A549 (cell line): ENCODE measurements at regions not wholly inside any gene's neighbourhood (a gene's known extent, or its start where the extent isn't known, plus 50 kb on each side); places are given as distances from the start of the nearest gene placed in this dataset.

Experiments
- ATAC-seq, 2 experiments: fragments of 200-7000 bp in 1 of 2; fragments of >200 bp in 1 of 2; cut with Nextera tagmentation in 1 of 2; cut with Tn5 transposase in 1 of 2; 3 replicates each; pipeline versions ENCODE4 v1.8.0 to v1.9.1; 2018 to 2020; ENCODE audit warnings: mild to moderate bottlenecking in 1 of 2, moderate library complexity in 1 of 2
- CTCF ChIA-PET: fragments of 300-600 bp; sonication (Branson Sonifier 250); formaldehyde crosslinking; extraction: SDS; loops from one replicate; lab custom pipeline; 2021; ENCODE audit warnings: antibody characterized with exemption, inconsistent platforms; lab: Yijun Ruan, JAX
- POLR2A ChIA-PET: fragments of 350-600 bp; formaldehyde crosslinking; extraction: SDS; loops from one replicate; lab custom pipeline; 2021; ENCODE audit warnings: antibody characterized with exemption, inconsistent platforms; lab: Yijun Ruan, JAX
- DNase-seq, 2 experiments: peaks; one replicate each; pipeline versions ENCODE4 v3.0.0 to v3.0.0-alpha.2; 2011 to 2016; ENCODE audit warnings: low read depth in 1 of 2, low spot score in 1 of 2
- FAIRE-seq: peaks from 2 replicates; lab custom pipeline; 2011; peaks lifted over from hg19 to GRCh38; lab: Jason Lieb, UNC
- H3K27ac ChIP-seq, 2 experiments: fragments of >200 bp; sonication (Bioruptor Twin); formaldehyde crosslinking; 3 replicates each; pipeline ENCODE4 v1.5.1; 2016 to 2017
- H3K4me1 ChIP-seq: fragments of >200 bp; sonication (Bioruptor Twin); formaldehyde crosslinking; 3 replicates; pipeline ENCODE4 v1.6.1; 2016
- H3K4me2 ChIP-seq: fragments of >200 bp; sonication (Bioruptor Twin); formaldehyde crosslinking; 3 replicates; pipeline ENCODE4 v1.6.1; 2016
- H3K4me3 ChIP-seq: fragments of >200 bp; sonication (Bioruptor Twin); formaldehyde crosslinking; 3 replicates; pipeline ENCODE4 v1.5.1; 2016
- H3K9me3 ChIP-seq: fragments of >200 bp; sonication (Bioruptor Twin); formaldehyde crosslinking; 3 replicates; pipeline ENCODE4 v1.6.1; 2016
- BHLHE40 ChIP-seq: IDR thresholded peaks from 2 replicates; pipeline ENCODE4 v1.6.1; 2012; ENCODE audit warnings: low read depth, low read length, inconsistent platforms
- CBX8 ChIP-seq: fragments of 200-600 bp; sonication (generic); IDR thresholded peaks from 2 replicates; pipeline ENCODE4 v1.6.1; 2016
- CEBPB ChIP-seq, 2 experiments: fragments of >200 bp in 1 of 2; sonication (Bioruptor Twin) in 1 of 2; formaldehyde crosslinking in 1 of 2; IDR thresholded peaks; 2 replicates each; pipeline ENCODE4 v1.6.1; 2012 to 2016
- CHD2 ChIP-seq: fragments of 150-350 bp; IDR thresholded peaks from 2 replicates; pipeline ENCODE4 v1.6.1; 2014; ENCODE audit warnings: low read length; ENCODE audit not compliant: partially characterized antibody
- EHF ChIP-seq: fragments of 250-450 bp; sonication (Bioruptor Pico); IDR thresholded peaks from 2 replicates; pipeline ENCODE4 v1.5.0; 2020; ENCODE audit warnings: mild to moderate bottlenecking
- FOSL2 ChIP-seq, 2 experiments: fragments of 450-650 bp in 1 of 2; fragments of >200 bp in 1 of 2; sonication (Bioruptor Twin) in 1 of 2; formaldehyde crosslinking; IDR thresholded peaks; 2 replicates each; pipeline versions ENCODE4 v1.5.0 to v1.6.1; 2016 to 2020; ENCODE audit warnings: mild to moderate bottlenecking in 1 of 2, moderate library complexity in 1 of 2
- FOXS1 ChIP-seq: fragments of 250-450 bp; sonication (Bioruptor Pico); IDR thresholded peaks from 2 replicates; pipeline ENCODE4 v1.5.0; 2020; ENCODE audit warnings: mild to moderate bottlenecking, moderate library complexity
- GATA3 ChIP-seq: IDR thresholded peaks from 2 replicates; pipeline ENCODE4 v1.6.1; 2012; ENCODE audit warnings: borderline replicate concordance
- JUN ChIP-seq, 2 experiments: fragments of >200 bp; sonication (Bioruptor Twin); formaldehyde crosslinking; IDR thresholded peaks; 2 replicates in 1 of 2; 3 replicates in 1 of 2; pipeline ENCODE4 v1.6.1; 2016 to 2017
- KDM1A ChIP-seq: fragments of 200-600 bp; sonication (generic); IDR thresholded peaks from 2 replicates; pipeline ENCODE4 v1.6.1; 2016; ENCODE audit warnings: low read depth, mild to moderate bottlenecking
- MAFK ChIP-seq: fragments of 450-650 bp; IDR thresholded peaks from 2 replicates; pipeline ENCODE4 v1.6.1; 2014; ENCODE audit not compliant: partially characterized antibody
- MAZ ChIP-seq: fragments of 150-350 bp; IDR thresholded peaks from 2 replicates; pipeline ENCODE4 v1.6.1; 2014; ENCODE audit warnings: antibody characterized with exemption, low read depth, low read length, borderline replicate concordance
- MYC ChIP-seq: IDR thresholded peaks from 2 replicates; pipeline ENCODE4 v1.6.1; 2012; ENCODE audit warnings: mild to moderate bottlenecking, inconsistent platforms, low read length, improper control_type of control experiment, borderline replicate concordance
- NR3C1 ChIP-seq: fragments of >200 bp; sonication (Bioruptor Twin); formaldehyde crosslinking; IDR thresholded peaks from 3 replicates; pipeline ENCODE4 v1.6.1; 2017
- POLR2AphosphoS2 ChIP-seq: conservative IDR thresholded peaks from 2 replicates; pipeline ENCODE4 v1.6.1; 2012; ENCODE audit warnings: low read length, improper control_type of control experiment, inconsistent platforms
- RAD21 ChIP-seq, 2 experiments: fragments of >200 bp in 1 of 2; sonication (Bioruptor Twin) in 1 of 2; formaldehyde crosslinking in 1 of 2; IDR thresholded peaks in 1 of 2; conservative IDR thresholded peaks in 1 of 2; 2 replicates in 1 of 2; 3 replicates in 1 of 2; pipeline ENCODE4 v1.6.1; 2012 to 2018; ENCODE audit warnings: inconsistent platforms in 1 of 2
- RNF2 ChIP-seq: fragments of 200-600 bp; sonication (generic); IDR thresholded peaks from 2 replicates; pipeline ENCODE4 v1.6.1; 2016; ENCODE audit warnings: low read depth, mild to moderate bottlenecking, antibody characterized with exemption, moderate library complexity, borderline replicate concordance
- SMC3 ChIP-seq: fragments of >200 bp; sonication (Bioruptor Twin); formaldehyde crosslinking; IDR thresholded peaks from 3 replicates; pipeline ENCODE4 v1.6.1; 2018; ENCODE audit warnings: inconsistent platforms
- SREBF2 ChIP-seq: fragments of 450-650 bp; IDR thresholded peaks from 2 replicates; pipeline ENCODE4 v1.6.1; 2014; ENCODE audit warnings: mild to moderate bottlenecking, moderate library complexity
- TFCP2L1 ChIP-seq: fragments of 250-450 bp; sonication (Bioruptor Pico); IDR thresholded peaks from 2 replicates; pipeline ENCODE4 v1.5.0; 2021; ENCODE audit warnings: mild to moderate bottlenecking
- TP53 ChIP-seq: fragments of 250-450 bp; sonication (Bioruptor Pico); IDR thresholded peaks from 2 replicates; pipeline ENCODE4 v1.5.0; 2021; ENCODE audit warnings: mild to moderate bottlenecking, moderate library complexity
- ZC3H11A ChIP-seq: fragments of 450-650 bp; IDR thresholded peaks from 2 replicates; pipeline ENCODE4 v1.6.1; 2014; ENCODE audit warnings: antibody characterized with exemption, mild to moderate bottlenecking
- ZFP36 ChIP-seq: fragments of 450-650 bp; IDR thresholded peaks from 2 replicates; pipeline ENCODE4 v1.6.1; 2014; ENCODE audit warnings: borderline replicate concordance; ENCODE audit not compliant: partially characterized antibody
- ZNF302 ChIP-seq: fragments of 250-450 bp; sonication (Bioruptor Pico); IDR thresholded peaks from 2 replicates; pipeline ENCODE4 v1.9.0; 2021; ENCODE audit warnings: inconsistent platforms, mild to moderate bottlenecking, moderate library complexity
- ZSCAN20 ChIP-seq: fragments of 250-450 bp; sonication (Bioruptor Pico); IDR thresholded peaks from 2 replicates; pipeline ENCODE4 v1.8.0; 2022; ENCODE audit warnings: mild to moderate bottlenecking, moderate library complexity
- WGBS: methylation state at CpG from one replicate; pipeline ENCODE4 v1.1.6; 2017; ENCODE audit errors: missing lambda C conversion rate; 5-methylcytosine and 5-hydroxymethylcytosine counted together
- TF ChIP-seq, protein P1 (sequence below): IDR thresholded peaks from 2 replicates; pipeline ENCODE4 v1.6.1; 2012
- TF ChIP-seq, protein P2 (sequence below): fragments of >200 bp; sonication (Bioruptor Twin); formaldehyde crosslinking; IDR thresholded peaks from 3 replicates; pipeline ENCODE4 v1.5.1; 2016
- TF ChIP-seq, protein P3 (sequence below): fragments of >200 bp; sonication (Bioruptor Twin); formaldehyde crosslinking; IDR thresholded peaks from 2 replicates; pipeline ENCODE4 v1.6.1; 2016
- TF ChIP-seq, protein P4 (sequence below): fragments of 250-450 bp; sonication (Bioruptor Pico); IDR thresholded peaks from 2 replicates; pipeline ENCODE4 v1.5.0; 2021; ENCODE audit warnings: mild to moderate bottlenecking, moderate library complexity, borderline replicate concordance

DNA sequence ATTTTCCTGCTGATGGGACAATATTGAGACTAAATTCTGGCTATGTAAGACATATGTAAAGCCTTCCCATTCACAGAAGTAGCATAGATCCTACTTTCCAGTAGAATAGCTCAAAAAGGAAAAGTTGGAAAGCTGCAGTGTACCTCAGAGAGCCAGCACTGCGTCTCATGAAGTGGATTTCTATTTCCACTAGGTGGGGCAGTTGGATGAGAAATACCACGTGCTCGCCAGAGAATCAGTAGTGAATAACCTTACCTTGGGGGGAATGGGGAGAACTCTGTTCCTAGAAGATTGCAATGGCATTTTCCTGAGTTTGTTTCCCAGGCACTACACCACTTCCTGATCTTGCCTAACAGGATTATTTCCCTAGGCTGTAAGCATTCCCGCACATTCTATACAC is 907.1 kb downstream of the FSTL5 start:
- no peaks in the 10 kb centered on the region for H3K4me1 ChIP-seq
- FAIRE-seq, result no peak
- no peak for TF ChIP-seq ZSCAN20
- TF ChIP-seq EHF (CRISPR knock-in tag), result no peak
- TF ChIP-seq RAD21 (conservative IDR thresholded peaks at IDR 0.05 in 1 of 2, IDR thresholded peaks at IDR 0.05 in 1 of 2), result peak; percentile 68 to 69
- TF ChIP-seq ZC3H11A, result no peak
- TF ChIP-seq JUN (IDR thresholded peaks at IDR 0.05), result no peak
- no peak for TF ChIP-seq CEBPB (IDR thresholded peaks at IDR 0.05)
- TF ChIP-seq MAFK, result no peak
- no peak for TF ChIP-seq FOSL2 (IDR thresholded peaks at IDR 0.05)
- no peak for TF ChIP-seq FOSL2 (CRISPR knock-in tag; IDR thresholded peaks at IDR 0.05)
- TF ChIP-seq, protein P1, sequence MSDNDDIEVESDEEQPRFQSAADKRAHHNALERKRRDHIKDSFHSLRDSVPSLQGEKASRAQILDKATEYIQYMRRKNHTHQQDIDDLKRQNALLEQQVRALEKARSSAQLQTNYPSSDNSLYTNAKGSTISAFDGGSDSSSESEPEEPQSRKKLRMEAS, result 0 out of 2 replicates have a peak, but pooled peaks have one; percentile 23
- no peak for TF ChIP-seq MAZ
- TF ChIP-seq, protein P2, sequence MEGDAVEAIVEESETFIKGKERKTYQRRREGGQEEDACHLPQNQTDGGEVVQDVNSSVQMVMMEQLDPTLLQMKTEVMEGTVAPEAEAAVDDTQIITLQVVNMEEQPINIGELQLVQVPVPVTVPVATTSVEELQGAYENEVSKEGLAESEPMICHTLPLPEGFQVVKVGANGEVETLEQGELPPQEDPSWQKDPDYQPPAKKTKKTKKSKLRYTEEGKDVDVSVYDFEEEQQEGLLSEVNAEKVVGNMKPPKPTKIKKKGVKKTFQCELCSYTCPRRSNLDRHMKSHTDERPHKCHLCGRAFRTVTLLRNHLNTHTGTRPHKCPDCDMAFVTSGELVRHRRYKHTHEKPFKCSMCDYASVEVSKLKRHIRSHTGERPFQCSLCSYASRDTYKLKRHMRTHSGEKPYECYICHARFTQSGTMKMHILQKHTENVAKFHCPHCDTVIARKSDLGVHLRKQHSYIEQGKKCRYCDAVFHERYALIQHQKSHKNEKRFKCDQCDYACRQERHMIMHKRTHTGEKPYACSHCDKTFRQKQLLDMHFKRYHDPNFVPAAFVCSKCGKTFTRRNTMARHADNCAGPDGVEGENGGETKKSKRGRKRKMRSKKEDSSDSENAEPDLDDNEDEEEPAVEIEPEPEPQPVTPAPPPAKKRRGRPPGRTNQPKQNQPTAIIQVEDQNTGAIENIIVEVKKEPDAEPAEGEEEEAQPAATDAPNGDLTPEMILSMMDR, result peak; percentile 61
- TF ChIP-seq POLR2AphosphoS2, result no peak
- TF ChIP-seq MYC, result no peak
- TF ChIP-seq GATA3, result no peak
- no peak for TF ChIP-seq ZFP36
- TF ChIP-seq TP53, result no peak
- no peak for TF ChIP-seq BHLHE40
- TF ChIP-seq, protein P3, sequence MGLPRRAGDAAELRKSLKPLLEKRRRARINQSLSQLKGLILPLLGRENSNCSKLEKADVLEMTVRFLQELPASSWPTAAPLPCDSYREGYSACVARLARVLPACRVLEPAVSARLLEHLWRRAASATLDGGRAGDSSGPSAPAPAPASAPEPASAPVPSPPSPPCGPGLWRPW, result no peak
- TF ChIP-seq SREBF2, result no peak
- TF ChIP-seq KDM1A, result no peak
- no peak for TF ChIP-seq CBX8
- TF ChIP-seq, protein P4, sequence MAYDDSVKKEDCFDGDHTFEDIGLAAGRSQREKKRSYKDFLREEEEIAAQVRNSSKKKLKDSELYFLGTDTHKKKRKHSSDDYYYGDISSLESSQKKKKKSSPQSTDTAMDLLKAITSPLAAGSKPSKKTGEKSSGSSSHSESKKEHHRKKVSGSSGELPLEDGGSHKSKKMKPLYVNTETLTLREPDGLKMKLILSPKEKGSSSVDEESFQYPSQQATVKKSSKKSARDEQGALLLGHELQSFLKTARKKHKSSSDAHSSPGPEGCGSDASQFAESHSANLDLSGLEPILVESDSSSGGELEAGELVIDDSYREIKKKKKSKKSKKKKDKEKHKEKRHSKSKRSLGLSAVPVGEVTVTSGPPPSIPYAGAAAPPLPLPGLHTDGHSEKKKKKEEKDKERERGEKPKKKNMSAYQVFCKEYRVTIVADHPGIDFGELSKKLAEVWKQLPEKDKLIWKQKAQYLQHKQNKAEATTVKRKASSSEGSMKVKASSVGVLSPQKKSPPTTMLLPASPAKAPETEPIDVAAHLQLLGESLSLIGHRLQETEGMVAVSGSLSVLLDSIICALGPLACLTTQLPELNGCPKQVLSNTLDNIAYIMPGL, result no peak
- peak; percentile 61 for TF ChIP-seq SMC3
- no peak overlapping the region for H3K4me3 ChIP-seq
- ChIA-PET CTCF (interaction anchor here (0.6 to 1.3 kb wide), 7 partner anchors 9 to 932 kb away, joined by 3 to 5 read pairs (median 3); no protein-coding TSS in a partner anchor), POLR2A (no interaction called here)
- peak; percentile 81 to 87 for ATAC-seq
- peak in 1 of 2 experiments; percentile 29 for DNase-seq
- whole genome bisulfite sequencing, result 18% methylated on average over 4 of the region's 4 CpGs
- no peak overlapping the region for H3K27ac ChIP-seq
- H3K4me2 ChIP-seq, result no peak overlapping the region
- no peaks in the 10 kb centered on the region for H3K9me3 ChIP-seq

DNA sequence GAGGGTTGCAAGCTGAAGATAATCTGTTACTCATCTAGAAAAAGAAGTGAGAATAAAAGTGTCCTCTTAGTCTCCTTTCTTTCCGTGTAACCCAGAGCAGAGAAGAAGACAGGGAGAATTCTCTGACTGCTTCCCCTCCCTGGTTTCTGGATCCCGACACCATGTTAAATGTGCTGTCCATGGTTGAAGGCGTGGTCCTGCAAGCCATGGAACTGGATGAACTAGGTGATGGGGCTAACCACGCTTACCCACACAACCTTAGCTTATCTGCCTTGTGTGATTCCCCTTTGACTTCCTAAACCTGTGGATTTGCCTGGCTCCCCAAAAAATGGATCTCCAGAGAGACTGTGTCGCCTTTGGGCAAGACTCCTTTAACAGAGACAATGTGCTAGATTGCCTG is 907.6 kb downstream of the FSTL5 start:
- TF ChIP-seq SMC3, result no peak
- no peak for TF ChIP-seq EHF (CRISPR knock-in tag)
- no peak for TF ChIP-seq TFCP2L1 (CRISPR knock-in tag)
- no peak for TF ChIP-seq ZNF302 (CRISPR knock-in tag)
- no peak for TF ChIP-seq MAZ
- no peak for TF ChIP-seq POLR2AphosphoS2
- TF ChIP-seq RNF2, result no peak
- no peak for TF ChIP-seq NR3C1
- TF ChIP-seq FOXS1 (CRISPR knock-in tag), result no peak
- no peak for TF ChIP-seq CEBPB (IDR thresholded peaks at IDR 0.05)
- TF ChIP-seq CHD2, result no peak
- TF ChIP-seq, all 56 proteins: peak for 0
- FAIRE-seq (no peak), ATAC-seq (no peak), DNase-seq (no peak)
- CTCF ChIA-PET, result interaction anchor here (0.6 to 1.3 kb wide), 5 partner anchors 9 to 932 kb away, joined by 3 to 4 read pairs (median 3); no protein-coding TSS in a partner anchor
- no peaks in the 10 kb centered on the region for H3K4me1 ChIP-seq
- H3K27ac ChIP-seq, result no peak overlapping the region
- 25% methylated on average over 5 of the region's 5 CpGs for WGBS
- POLR2A ChIA-PET, result no interaction called here
- H3K4me2 ChIP-seq, result no peak overlapping the region
- H3K9me3 ChIP-seq, result no peaks in the 10 kb centered on the region
- H3K4me3 ChIP-seq, result no peak overlapping the region
